ENCODE measurements at regions not wholly inside any gene's neighbourhood (a gene's known extent, or its start where the extent isn't known, plus 50 kb on each side); places are given as distances from the start of the nearest gene placed in this dataset.
A peak's percentile ranks its signal among the peaks of the same experiment; 100 is the strongest.

- Mint-ChIP-seq H3K9me3 (peaks cover 23% of the 10 kb centered on the region), H3K4me1 (peaks cover 29% of the 10 kb centered on the region), H3K4me3 (peak overlapping the region; percentile 53; the same call in 1 of the 3 replicates), H3K27me3 (ENCODE audit: insufficient read depth, low read depth, poor library complexity) (peaks cover 4% of the 10 kb centered on the region), H3K27ac (peak overlapping the region; percentile 98), H3K36me3 (ENCODE audit: low read depth) (peaks cover 39% of the 10 kb centered on the region)
- no peaks in the 10 kb centered on the region for H3K27me3 ChIP-seq (ENCODE audit: insufficient read depth)
- H3K36me3 ChIP-seq (ENCODE audit: insufficient read depth): no peaks in the 10 kb centered on the region
- TF ChIP-seq NANOG (IDR thresholded peaks at IDR 0.05; ENCODE audit: borderline replicate concordance): peak; percentile 83; the same call in 1 of the 2 replicates
- no peak for TF ChIP-seq ZNF331 (CRISPR knock-in tag; IDR thresholded peaks at IDR 0.05; ENCODE audit: low read depth)
- H3K4me2 ChIP-seq: peak overlapping the region; percentile 60
- no peaks in the 10 kb centered on the region for H4K20me1 ChIP-seq (replicated peaks; ENCODE audit: insufficient read depth)
- no peaks in the 10 kb centered on the region; the same call in 1 of the 2 replicates for H3K9me2 ChIP-seq (ENCODE audit: insufficient read depth)
- ATAC-seq (peak; percentile 75), DNase-seq (ENCODE audit: low spot score) (peak; percentile 75)
- no peaks in the 10 kb centered on the region for H3F3A ChIP-seq (replicated peaks; ENCODE audit: low read depth)
- H3K4me1 ChIP-seq (ENCODE audit: insufficient read depth): peaks cover 29% of the 10 kb centered on the region
- H3K4me3 ChIP-seq: peak overlapping the region; percentile 33; the same call in 1 of the 2 replicates
- H3K27ac ChIP-seq (ENCODE audit: low read depth): peak overlapping the region; percentile 99
- no peaks in the 10 kb centered on the region for H3K79me2 ChIP-seq (replicated peaks; ENCODE audit: insufficient read depth)
- no peak overlapping the region for H2AFZ ChIP-seq
Measured at GRCh38 chr7:49102411-49102810, 178.1 kb downstream of the CDC14C start.

GRCh38 chr7:49111706-49112105 is 187.4 kb downstream of the CDC14C start:
- peaks cover 30% of the 10 kb centered on the region for H3K36me3 Mint-ChIP-seq (ENCODE audit: low read depth)
- Histone ChIP-seq H2AFZ (no peak overlapping the region), H3K4me3 (no peak overlapping the region), H3K4me2 (no peak overlapping the region), H3K79me2 (replicated peaks; ENCODE audit: insufficient read depth) (no peaks in the 10 kb centered on the region), H3K27ac (ENCODE audit: low read depth) (no peak overlapping the region), H3F3A (replicated peaks; ENCODE audit: low read depth) (no peaks in the 10 kb centered on the region), H3K9me2 (ENCODE audit: insufficient read depth) (no peaks in the 10 kb centered on the region; the same call in 1 of the 2 replicates), H3K36me3 (ENCODE audit: insufficient read depth) (no peaks in the 10 kb centered on the region), H3K27me3 (ENCODE audit: insufficient read depth) (no peaks in the 10 kb centered on the region), H3K4me1 (ENCODE audit: insufficient read depth) (no peaks in the 10 kb centered on the region), H4K20me1 (replicated peaks; ENCODE audit: insufficient read depth) (no peaks in the 10 kb centered on the region)
- TF ChIP-seq ZNF331 (CRISPR knock-in tag; IDR thresholded peaks at IDR 0.05; ENCODE audit: low read depth) (no peak), CTCF (conservative IDR thresholded peaks at IDR 0.05; ENCODE audit: low read depth in 2 of 2) (no peak)
- DNase-seq (ENCODE audit: low spot score) (no peak), ATAC-seq (no peak)
- H3K4me3 Mint-ChIP-seq: no peak overlapping the region
- peaks cover 2% of the 10 kb centered on the region for H3K27me3 Mint-ChIP-seq (ENCODE audit: insufficient read depth, low read depth, poor library complexity)
- H3K9me3 Mint-ChIP-seq: peaks cover 34% of the 10 kb centered on the region
- H3K27ac Mint-ChIP-seq: no peak overlapping the region
- no peaks in the 10 kb centered on the region for H3K4me1 Mint-ChIP-seq

- H3K4me1 Mint-ChIP-seq: no peaks in the 10 kb centered on the region
- no peak overlapping the region for H3K4me2 ChIP-seq
- no peaks in the 10 kb centered on the region for H3K79me2 ChIP-seq (replicated peaks; ENCODE audit: insufficient read depth)
- ATAC-seq (peak; percentile 58), DNase-seq (ENCODE audit: low spot score) (no peak)
- no peaks in the 10 kb centered on the region for H4K20me1 ChIP-seq (replicated peaks; ENCODE audit: insufficient read depth)
- H2AFZ ChIP-seq: no peak overlapping the region
- no peaks in the 10 kb centered on the region for H3K27me3 ChIP-seq (ENCODE audit: insufficient read depth)
- peaks cover 25% of the 10 kb centered on the region for H3K36me3 Mint-ChIP-seq (ENCODE audit: low read depth)
- H3K4me1 ChIP-seq (ENCODE audit: insufficient read depth): no peaks in the 10 kb centered on the region
- H3F3A ChIP-seq (replicated peaks; ENCODE audit: low read depth): no peaks in the 10 kb centered on the region
- peaks cover 29% of the 10 kb centered on the region for H3K9me3 Mint-ChIP-seq
- no peak overlapping the region for H3K4me3 Mint-ChIP-seq
- H3K36me3 ChIP-seq (ENCODE audit: insufficient read depth): no peaks in the 10 kb centered on the region
- no peak overlapping the region for H3K4me3 ChIP-seq
- peaks cover 2% of the 10 kb centered on the region for H3K27me3 Mint-ChIP-seq (ENCODE audit: insufficient read depth, low read depth, poor library complexity)
- H3K27ac Mint-ChIP-seq: no peak overlapping the region
- H3K27ac ChIP-seq (ENCODE audit: low read depth): no peak overlapping the region
- H3K9me2 ChIP-seq (ENCODE audit: insufficient read depth): no peaks in the 10 kb centered on the region; the same call in 1 of the 2 replicates
- TF ChIP-seq REST (IDR thresholded peaks at IDR 0.05; ENCODE audit: unreplicated experiment) (no peak), CREB1 (CRISPR knock-in tag; IDR thresholded peaks at IDR 0.05; ENCODE audit: low read depth) (no peak), ZNF114 (CRISPR knock-in tag; IDR thresholded peaks at IDR 0.05) (no peak), EZH2 (IDR thresholded peaks at IDR 0.05; ENCODE audit: low read depth, unreplicated experiment) (no peak), JUNB (IDR thresholded peaks at IDR 0.05; ENCODE audit: unreplicated experiment) (no peak), ZNF331 (CRISPR knock-in tag; IDR thresholded peaks at IDR 0.05; ENCODE audit: low read depth) (no peak)
Measured at GRCh38 chr7:49112222-49112621, 187.9 kb downstream of the CDC14C start.

Measured in GM23338 (cell line).